HG02763 (cell line): ENCODE measurements at regions not wholly inside any gene's neighbourhood (a gene's known extent, or its start where the extent isn't known, plus 50 kb on each side); places are given as distances from the start of the nearest gene placed in this dataset.
"Not testable (repeated sequence)": the region's sequence is repeated elsewhere in the genome, so short reads cannot be mapped to it uniquely, and the experiment has no call there.

Experiments
- ATAC-seq: cut with Tn5 transposase; IDR thresholded peaks from one replicate; pipeline ENCODE4 v1.9.1; 2021; ENCODE audit warnings: mild to moderate bottlenecking, moderate library complexity; ENCODE audit not compliant: unreplicated experiment

DNA sequence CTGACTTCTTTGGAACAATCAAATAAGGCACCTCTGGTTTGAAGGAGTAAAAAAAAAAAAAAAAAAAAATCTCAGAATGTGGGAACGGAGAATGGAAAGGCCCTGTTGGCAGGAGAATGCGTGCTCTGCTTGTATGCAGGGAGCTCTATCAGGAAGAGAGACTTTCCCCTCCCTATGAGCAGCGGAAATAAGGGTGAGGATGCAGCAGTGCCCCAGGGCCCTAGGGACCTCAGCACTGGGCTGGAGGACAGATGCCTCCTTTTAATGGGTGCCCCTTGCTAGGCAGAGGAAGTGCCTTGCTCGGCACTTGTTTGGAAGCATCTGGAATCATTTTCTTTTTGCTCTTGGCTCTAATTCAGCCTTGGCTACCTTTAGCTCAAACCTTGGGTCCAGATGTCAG is 283.4 kb upstream of the NBPF12 start:
- not testable (repeated sequence) for ATAC-seq

DNA sequence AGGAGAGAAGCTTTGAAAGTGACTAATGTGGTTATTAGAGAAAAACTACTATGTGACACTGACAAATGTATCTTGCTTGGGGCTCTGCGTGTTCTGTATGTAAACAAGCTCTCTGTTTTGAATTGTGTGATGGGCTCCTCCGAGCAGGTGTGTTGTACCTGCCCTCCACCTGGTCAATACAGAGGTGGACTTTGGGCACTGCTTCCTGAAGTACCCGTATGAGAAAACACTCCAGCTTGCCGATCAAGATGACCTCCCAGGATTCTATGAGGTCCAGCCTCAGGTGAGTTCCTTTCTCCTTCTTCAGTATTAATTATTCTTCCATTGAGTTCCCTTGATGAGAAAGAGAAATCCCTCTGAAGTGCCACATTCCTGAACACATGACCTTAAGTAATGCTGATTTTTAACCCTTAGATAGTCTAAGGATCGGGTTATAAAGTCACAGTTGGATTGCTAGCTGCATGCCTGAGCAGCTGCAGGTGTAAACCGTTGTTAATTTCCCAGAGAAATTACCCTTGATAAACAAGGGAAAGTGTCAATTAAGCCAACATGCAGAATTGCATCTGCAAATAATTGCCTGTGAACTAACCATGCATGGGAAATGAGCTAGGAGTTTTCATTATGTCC is 292.0 kb upstream of the NBPF12 start:
- not testable (repeated sequence) for ATAC-seq

DNA sequence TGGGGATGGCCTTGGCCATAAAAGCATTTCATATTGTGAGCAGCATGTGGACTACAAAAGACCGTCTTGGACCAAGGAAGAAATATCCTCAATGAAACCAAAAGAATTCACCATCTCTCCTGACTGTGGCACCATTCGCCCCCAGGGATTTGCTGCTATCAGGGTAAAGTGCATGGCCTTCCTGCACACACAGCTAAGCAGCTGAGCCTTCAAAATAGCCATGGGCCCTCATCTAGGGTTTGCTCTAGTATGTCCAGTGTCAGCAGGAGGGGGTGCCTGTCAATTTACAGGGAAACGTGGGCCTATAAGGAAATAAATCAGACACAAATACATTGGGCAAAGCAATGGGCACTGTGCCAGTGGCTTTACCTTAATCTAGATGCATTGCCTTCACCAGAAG is 296.6 kb upstream of the NBPF12 start:
- not testable (repeated sequence) for ATAC-seq

DNA sequence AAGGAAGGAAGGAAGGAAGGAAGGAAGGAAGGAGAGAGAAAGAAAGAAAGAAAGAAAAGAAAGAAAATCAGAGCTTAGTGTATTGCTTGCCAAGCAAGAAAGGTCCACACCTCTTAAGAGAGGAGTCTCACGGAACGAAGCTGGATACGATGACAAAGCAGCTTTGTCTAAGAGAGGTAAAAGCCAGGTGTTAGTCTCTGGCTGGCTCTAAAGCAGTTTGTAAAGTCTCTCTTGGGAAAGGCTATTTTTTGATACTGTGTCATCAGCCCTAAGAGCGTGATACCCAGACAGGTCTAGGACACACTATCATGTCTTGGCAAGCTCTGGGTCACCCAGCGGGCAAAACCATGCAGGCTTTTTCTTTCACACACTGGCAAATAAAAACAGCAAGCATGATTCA is 297.5 kb upstream of the NBPF12 start:
- ATAC-seq: not testable (repeated sequence)

DNA sequence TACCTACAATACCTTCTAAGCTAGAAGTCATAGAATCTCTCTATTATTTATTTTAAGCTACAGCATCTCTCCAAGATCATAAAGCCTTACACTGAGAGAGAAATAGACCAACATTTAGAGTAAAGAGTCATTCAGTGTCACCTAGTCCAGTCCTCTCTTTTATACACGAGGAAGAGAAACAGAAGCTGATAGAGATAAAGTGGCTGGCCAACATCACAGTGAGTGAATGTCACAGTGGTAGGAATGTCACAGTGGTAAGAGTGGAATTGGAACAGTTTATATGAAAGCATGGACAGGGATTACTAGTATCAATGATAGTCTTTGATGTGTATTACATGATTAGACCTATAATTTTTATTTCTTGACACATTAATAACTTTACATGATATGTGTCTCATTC is 307.8 kb upstream of the NBPF12 start:
- not testable (repeated sequence) for ATAC-seq

DNA sequence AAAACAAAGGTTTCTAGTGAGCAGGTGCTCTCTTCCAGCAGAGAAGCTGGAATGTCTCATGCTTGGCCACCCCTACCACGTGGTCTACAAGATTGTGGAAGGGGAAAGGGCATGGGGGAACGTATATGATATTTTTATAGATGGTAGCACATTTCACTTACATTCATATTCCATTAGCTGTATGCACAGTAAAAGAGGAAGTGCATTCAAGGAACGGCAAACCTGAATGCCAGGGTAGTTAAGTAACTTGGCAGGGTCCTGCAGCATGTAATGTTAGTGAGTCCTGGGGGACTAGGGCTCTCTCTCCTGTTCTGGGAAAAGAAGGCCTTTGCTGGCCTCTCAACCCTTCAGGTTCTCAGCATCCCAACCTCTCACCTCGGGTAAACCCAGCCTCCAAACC is 319.5 kb upstream of the NBPF12 start:
- ATAC-seq: not testable (repeated sequence)

DNA sequence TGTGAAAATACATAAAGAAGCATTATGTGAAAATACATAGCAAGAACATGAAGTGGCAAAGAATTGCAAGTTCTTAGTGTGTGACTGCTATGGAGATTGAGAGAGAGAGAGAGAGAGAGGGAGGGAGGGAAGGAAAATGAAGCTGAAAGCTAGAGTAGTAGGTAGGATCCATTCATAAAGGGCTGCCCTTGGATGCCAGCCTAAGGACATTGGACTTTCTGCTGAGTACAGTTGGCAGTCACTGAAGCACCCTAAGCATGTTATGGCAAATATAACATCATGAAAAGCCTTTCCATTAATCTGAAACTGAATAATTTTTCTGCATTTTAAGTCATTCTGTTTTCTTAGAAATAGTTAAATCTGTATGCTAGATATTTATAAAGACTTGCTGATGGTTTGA is 333.4 kb upstream of the NBPF12 start:
- not testable (repeated sequence) for ATAC-seq

DNA sequence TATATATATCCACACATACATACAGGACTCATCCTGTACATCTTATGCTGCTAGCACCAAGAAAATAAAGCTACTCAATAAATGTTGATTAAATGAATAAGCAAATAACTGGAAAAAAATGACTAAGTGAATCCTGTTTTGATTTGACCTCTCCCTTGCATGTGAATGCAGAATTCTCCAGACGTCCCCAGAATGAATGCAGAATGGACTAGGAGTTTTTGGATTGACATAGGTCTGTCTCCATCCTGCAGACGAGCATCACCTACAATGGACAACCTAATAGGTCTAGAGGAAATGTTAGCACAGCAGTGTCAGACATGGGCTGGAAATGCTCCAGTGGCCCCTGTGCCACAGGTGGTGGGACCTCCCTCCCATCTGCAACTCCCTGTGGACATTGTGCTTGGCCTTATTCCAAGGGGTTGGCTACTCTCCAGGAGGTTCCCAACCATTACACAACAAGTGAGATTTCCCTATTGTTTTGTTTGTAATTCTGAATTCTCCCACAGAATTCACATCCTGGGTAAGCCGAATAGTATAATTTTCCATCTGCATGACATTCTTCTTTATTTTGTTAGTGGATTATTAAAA is 337.3 kb upstream of the NBPF12 start:
- ATAC-seq: not testable (repeated sequence)

DNA sequence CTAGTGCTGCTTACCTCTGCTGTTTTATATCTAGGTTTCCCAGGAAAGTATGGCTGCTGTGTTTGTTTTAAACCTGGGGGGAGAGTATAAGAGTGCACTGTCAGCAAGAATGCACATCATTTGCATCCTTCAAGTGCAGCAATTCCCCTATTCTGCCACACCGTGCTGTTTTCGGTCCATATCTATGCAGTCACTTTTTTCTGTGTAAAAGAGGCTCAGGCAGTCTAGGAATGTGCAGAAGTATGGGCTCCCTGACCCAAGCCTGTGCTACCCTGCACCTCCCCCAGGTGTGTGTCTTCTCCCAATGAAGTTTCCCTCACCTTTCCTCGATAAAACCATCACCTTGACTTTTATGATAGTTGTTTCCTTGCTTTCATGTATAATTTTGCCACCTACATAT is 338.2 kb upstream of the NBPF12 start:
- not testable (repeated sequence) for ATAC-seq

DNA sequence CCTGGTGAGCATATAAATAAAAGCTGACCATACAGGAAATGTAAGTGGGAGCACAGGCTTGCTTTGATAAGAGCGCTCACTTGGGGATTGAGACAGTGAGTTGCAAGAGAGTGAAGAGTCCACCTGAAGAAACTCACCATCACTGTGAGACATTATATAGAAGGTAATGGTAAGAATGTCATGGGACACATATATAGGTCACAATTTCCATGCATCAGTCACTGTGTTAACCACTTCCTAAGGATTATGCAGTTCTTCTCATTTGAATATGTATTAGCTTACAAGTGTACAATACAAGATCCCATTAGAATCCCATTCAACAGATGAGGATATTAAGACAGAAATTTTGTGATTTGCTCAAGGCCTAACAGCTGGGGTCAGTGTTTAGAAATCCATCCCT is 352.4 kb upstream of the NOTCH2NLA start:
- ATAC-seq: not testable (repeated sequence)

DNA sequence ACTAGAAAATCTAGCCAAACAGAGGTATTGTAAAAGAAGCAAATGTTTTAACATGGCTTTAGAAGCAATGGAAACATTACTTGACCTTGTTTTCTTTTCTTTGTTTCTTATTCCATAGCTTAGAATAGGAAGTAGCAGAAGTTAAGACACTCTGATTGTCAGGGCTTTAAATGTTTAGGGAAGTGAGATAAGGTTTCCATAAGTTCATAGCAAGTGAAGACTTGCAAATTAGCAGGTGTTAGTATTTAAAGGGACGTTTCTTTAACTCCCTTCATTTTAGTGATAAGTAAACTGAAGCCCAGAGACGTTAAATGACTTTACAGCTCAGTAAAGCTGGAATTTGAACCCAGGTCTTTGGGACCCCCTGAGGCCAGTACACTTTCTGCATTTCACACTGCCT is 338.7 kb upstream of the NOTCH2NLA start:
- not testable (repeated sequence) for ATAC-seq

DNA sequence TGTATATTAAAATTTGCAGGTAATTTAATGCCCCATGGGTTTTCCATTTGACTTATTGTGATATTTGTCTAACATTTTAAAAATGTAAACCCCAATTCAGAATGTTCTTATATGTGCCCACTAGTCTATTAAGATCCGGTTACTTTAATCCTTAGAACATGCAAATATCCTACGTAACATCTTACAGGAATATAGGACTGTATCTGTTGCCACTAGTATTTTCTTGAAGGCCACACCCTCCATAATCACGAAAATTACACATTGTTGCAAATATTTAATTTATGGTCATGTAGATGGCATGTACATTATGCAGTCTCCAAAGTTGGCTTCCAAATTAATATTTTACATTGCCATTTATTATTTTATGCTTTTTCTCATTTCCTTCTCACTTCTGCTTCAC is 329.2 kb upstream of the NOTCH2NLA start:
- not testable (repeated sequence) for ATAC-seq

DNA sequence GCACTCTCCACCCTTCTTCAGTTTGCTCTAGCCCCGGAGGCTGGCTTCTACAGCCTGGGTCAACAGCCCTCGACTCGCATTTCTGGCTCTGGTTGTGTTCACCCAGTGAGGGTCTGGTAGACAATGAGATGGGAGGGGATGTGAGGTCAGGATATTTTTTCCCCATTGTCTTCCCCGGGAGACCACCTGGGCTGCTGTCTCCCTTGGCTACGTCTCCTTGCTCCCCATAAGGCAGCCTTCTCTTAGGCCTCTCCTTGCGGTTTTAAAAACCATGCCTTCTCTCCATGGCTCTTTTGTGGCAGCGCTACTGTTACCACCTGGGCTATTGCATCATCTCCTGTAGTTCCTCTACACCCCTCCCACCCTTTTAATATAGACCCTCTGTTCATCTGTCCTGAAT is 327.6 kb upstream of the NOTCH2NLA start:
- ATAC-seq: not testable (repeated sequence)

DNA sequence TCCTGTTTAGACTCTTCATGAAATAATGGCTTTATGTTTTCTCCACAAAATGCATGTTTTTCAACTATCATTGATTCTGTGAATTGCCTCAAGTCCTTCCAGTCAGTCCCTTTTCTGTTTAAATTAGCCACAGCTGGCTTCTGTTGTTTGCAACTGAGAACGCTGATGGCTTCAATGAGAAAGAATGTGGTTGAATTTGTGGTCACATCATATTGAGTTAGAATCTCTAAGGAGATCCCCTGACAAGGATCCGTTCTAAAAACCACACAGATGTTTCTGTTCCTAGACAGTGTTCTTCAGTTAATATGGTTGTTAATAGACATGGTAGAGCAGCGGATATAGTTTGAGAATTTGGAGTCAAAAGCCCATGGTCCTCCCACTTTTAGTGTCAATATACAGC is 323.6 kb upstream of the NOTCH2NLA start:
- ATAC-seq: not testable (repeated sequence)

DNA sequence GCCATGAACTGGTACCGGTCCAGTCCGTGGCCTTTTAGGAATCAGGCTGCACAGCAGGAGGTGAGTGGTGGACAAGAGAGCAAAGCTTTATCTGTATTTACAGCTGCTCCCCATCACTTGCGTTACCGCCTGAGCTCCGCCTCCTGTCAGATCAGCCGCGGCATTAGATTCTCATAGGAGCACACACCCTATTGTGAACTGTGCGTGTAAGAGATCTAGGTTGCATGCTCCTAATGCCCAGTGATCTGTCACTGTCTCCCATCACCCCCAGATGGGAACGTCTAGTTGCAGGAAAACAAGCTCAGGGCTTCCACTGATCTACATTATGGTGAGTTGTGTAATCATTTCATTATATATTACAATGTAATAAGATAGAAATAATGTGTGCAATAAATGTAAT is 319.9 kb upstream of the NOTCH2NLA start:
- not testable (repeated sequence) for ATAC-seq

DNA sequence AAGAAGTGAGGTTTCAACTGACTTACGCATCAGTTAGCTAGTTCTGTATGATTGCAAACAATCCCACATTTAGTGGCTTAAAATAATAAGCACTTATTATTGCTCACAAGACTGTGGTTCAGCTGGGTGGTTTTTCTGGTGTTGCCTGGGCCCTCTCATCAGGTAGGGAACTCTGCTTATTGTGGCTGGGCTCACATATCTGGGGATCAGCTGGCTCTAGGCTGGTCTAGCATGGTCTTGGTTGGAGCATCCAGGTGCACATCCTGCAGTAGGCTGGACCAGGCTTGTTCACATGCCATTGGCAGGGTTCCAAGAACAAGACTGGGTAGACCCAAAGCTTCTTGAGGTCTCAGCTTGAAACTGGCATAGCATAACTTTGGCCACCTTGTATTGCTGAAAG is 317.4 kb upstream of the NOTCH2NLA start:
- not testable (repeated sequence) for ATAC-seq

DNA sequence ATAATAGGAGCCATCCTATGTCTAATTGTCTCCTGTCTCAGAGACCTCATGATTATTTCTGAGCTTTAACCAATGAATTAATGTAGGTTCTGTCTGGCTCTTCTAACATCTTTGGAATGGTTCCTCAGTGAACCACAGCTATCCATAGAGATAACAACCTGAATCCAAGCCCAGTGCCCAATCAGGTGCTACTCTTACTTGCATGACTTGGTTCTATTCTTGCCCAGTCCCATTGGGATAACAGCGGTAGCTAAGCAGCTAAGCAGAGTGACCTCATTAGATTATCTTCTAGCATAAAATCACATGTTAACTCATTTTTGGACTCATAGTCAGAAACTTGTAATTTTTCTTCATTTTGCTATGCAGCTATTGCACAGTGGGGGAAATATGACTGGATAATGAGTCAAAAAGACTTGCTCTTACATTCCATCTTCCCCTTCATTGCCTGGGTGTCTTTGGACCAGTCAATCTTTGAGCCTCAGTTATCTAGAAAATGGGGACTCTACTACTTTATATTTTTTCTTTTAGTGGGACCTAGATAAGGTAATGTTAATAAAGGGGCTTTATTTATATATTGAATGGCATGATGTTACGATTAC is 309.1 kb upstream of the NOTCH2NLA start:
- not testable (repeated sequence) for ATAC-seq

DNA sequence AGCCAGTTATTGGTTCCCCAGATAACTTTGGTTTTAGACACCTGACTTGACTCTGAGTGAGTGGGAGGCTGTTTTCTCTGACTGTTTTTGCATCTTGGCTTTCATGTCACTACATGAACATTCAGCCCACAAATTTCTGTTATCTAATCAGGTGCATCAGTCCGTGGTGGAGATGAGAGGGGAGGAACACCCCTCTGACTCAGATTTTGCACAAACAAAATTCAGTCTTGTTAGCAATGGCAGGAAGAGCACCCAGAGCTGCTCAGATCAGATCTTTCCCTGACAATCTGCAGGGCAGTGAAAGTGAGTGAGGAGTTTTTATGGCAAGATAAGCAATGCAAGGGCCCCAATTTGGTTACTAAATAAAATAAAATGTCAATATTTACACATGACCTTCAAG is 307.2 kb upstream of the NOTCH2NLA start:
- ATAC-seq: not testable (repeated sequence)

DNA sequence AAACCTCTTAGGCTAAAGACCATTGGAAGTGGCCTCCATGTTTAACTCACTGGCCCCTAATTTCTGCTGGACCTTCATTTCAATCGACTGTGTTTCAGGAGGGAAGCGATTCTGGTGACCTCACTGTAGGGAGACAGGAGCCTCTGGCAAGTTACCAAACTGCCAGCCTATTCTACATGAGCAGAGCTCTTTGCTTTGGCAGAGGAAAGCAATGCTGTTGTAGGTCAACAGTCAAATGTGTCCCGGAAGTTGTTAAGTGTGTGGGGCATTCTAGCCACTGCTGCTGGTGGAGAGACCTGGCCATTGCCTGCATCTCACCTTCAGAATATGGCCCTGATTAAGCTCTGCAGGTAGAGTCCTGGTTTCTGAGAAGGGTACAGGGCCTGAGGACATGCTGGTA is 306.8 kb upstream of the NOTCH2NLA start:
- not testable (repeated sequence) for ATAC-seq

DNA sequence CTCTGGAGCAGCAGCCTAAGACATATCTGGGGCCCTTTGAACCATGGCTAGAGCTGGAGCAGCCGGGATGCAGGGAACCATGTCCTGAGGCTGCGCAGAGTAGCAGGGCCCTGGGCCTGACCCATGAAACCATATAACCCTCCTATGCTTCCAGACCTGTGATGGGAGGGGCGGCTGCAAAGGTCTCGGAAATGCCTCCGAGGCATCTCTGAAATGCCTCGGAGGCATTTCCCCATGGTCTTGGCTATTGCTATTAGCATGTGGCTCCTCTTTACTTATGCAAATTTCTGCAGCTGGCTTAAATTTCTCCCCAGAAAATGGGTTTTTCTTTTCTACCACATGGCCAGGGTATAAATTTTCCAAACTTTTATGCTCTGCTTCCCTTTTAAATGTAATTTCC is 302.1 kb upstream of the NOTCH2NLA start:
- not testable (repeated sequence) for ATAC-seq

DNA sequence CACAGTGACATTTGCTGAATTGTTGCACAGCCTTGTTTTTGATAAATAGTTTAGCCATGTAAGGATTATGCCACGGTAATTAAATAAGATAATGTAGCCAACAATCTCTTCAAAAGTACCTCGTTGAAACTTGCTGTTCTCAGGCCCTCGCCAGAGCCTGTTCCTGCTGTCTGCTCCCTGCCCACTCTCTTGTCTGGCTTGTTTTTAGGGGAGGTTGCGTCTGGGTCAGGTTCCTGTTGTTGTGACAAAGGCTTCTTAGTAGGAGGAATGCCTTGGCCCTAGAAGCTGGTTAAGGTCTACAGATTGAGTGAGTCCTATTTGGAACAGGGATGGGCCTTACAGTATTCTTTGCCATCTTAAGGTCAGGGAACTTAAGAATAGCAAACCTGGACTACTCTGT is 294.0 kb upstream of the NOTCH2NLA start:
- not testable (repeated sequence) for ATAC-seq

DNA sequence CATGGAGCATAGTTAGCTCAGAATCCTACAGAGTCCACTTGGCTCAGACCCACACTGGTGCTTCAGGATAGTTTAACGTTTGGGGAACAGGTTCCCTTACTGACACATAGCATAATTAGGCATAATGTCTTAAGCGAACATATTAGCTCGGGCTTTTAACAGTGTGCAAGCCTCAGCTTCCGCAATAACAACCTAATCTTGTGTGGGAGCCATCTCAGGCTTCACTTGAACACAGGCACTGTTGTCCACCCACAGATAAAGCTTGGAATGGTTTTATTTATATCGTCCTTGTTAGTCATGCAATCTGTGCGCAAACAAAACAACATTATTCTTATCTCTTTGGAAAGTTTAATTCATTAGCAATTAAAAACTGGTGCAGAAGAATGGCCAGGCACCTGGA is 293.5 kb upstream of the NOTCH2NLA start:
- ATAC-seq: not testable (repeated sequence)
